ENCODE measurements at regions not wholly inside any gene's neighbourhood (a gene's known extent, or its start where the extent isn't known, plus 50 kb on each side); places are given as distances from the start of the nearest gene placed in this dataset.

GRCh38 chr11:97461934-97462333 is 1072.1 kb downstream of the JRKL start:
- no peak for TF ChIP-seq CTCF (IDR thresholded peaks at IDR 0.05; ENCODE audit: insufficient read depth, low read length, poor library complexity, severe bottlenecking)
- no peak for DNase-seq (ENCODE audit: low read depth)
- Histone ChIP-seq H3K36me3 (ENCODE audit: control insufficient read depth, insufficient read depth, low read length) (no peaks in the 10 kb centered on the region), H3K27me3 (ENCODE audit: control insufficient read depth, insufficient read depth, low read length) (no peaks in the 10 kb centered on the region), H3K4me3 (ENCODE audit: low read depth, low read length) (no peak overlapping the region)

- no peak for DNase-seq (ENCODE audit: low read depth)
- no peaks in the 10 kb centered on the region for H3K36me3 ChIP-seq (ENCODE audit: control insufficient read depth, insufficient read depth, low read length)
- TF ChIP-seq CTCF (IDR thresholded peaks at IDR 0.05; ENCODE audit: insufficient read depth, low read length, poor library complexity, severe bottlenecking): no peak
- no peaks in the 10 kb centered on the region for H3K27me3 ChIP-seq (ENCODE audit: control insufficient read depth, insufficient read depth, low read length)
- H3K4me3 ChIP-seq (ENCODE audit: low read depth, low read length): no peak overlapping the region
Observed at GRCh38 chr11:97463891-97464290, 1074.1 kb downstream of the JRKL start.

GRCh38 chr11:97471480-97471879 is 1081.7 kb downstream of the JRKL start:
- Histone ChIP-seq H3K27me3 (ENCODE audit: control insufficient read depth, insufficient read depth, low read length) (no peaks in the 10 kb centered on the region), H3K36me3 (ENCODE audit: control insufficient read depth, insufficient read depth, low read length) (no peaks in the 10 kb centered on the region), H3K4me3 (ENCODE audit: low read depth, low read length) (no peak overlapping the region)
- DNase-seq (ENCODE audit: low read depth): no peak
- TF ChIP-seq CTCF (IDR thresholded peaks at IDR 0.05; ENCODE audit: insufficient read depth, low read length, poor library complexity, severe bottlenecking): no peak

GRCh38 chr11:97487387-97487786 is 1097.6 kb downstream of the JRKL start:
- no peak for DNase-seq (ENCODE audit: low read depth)
- no peak for TF ChIP-seq CTCF (IDR thresholded peaks at IDR 0.05; ENCODE audit: insufficient read depth, low read length, poor library complexity, severe bottlenecking)
- no peaks in the 10 kb centered on the region for H3K36me3 ChIP-seq (ENCODE audit: control insufficient read depth, insufficient read depth, low read length)

GRCh38 chr11:97498891-97499290 is 1109.1 kb downstream of the JRKL start:
- Histone ChIP-seq H3K27me3 (ENCODE audit: control insufficient read depth, insufficient read depth, low read length) (no peaks in the 10 kb centered on the region), H3K4me3 (ENCODE audit: low read depth, low read length) (no peak overlapping the region), H3K36me3 (ENCODE audit: control insufficient read depth, insufficient read depth, low read length) (no peaks in the 10 kb centered on the region)
- no peak for DNase-seq (ENCODE audit: low read depth)
- TF ChIP-seq CTCF (IDR thresholded peaks at IDR 0.05; ENCODE audit: insufficient read depth, low read length, poor library complexity, severe bottlenecking): no peak

More at GRCh38 chr11:97487387-97487786, 1097.6 kb downstream of the JRKL start:
- Histone ChIP-seq H3K4me3 (ENCODE audit: low read depth, low read length) (no peak overlapping the region), H3K27me3 (ENCODE audit: control insufficient read depth, insufficient read depth, low read length) (no peaks in the 10 kb centered on the region)

GRCh38 chr11:97502201-97502600 is 1112.4 kb downstream of the JRKL start:
- no peak overlapping the region for H3K4me3 ChIP-seq (ENCODE audit: low read depth, low read length)
- peak; percentile 18 for DNase-seq (ENCODE audit: low read depth)
- no peak for TF ChIP-seq CTCF (IDR thresholded peaks at IDR 0.05; ENCODE audit: insufficient read depth, low read length, poor library complexity, severe bottlenecking)

More at GRCh38 chr11:97502201-97502600, 1112.4 kb downstream of the JRKL start:
- H3K36me3 ChIP-seq (ENCODE audit: control insufficient read depth, insufficient read depth, low read length): no peaks in the 10 kb centered on the region
- H3K27me3 ChIP-seq (ENCODE audit: control insufficient read depth, insufficient read depth, low read length): no peaks in the 10 kb centered on the region
